HEK293 (cell line): ENCODE measurements at regions not wholly inside any gene's neighbourhood (a gene's known extent, or its start where the extent isn't known, plus 50 kb on each side); places are given as distances from the start of the nearest gene placed in this dataset.

Source experiments
- CTCF ChIA-PET: fragments of 350-600 bp; formaldehyde crosslinking; extraction: SDS; loops from one replicate; lab custom pipeline; 2021; ENCODE audit warnings: antibody characterized with exemption; lab: Yijun Ruan, JAX
- POLR2A ChIA-PET: fragments of 300-600 bp; formaldehyde crosslinking; extraction: SDS; loops from one replicate; lab custom pipeline; 2020; ENCODE audit warnings: antibody characterized with exemption, inconsistent platforms; lab: Yijun Ruan, JAX
- H3K27ac ChIP-seq: fragments of 200-500 bp; sonication (Bioruptor generic); 2 replicates; pipeline ENCODE4 v1.5.1; 2014; ENCODE audit warnings: low read depth, low read length, control low read depth, inconsistent platforms; ENCODE audit errors: extremely low read depth
- H3K36me3 ChIP-seq, 2 experiments: fragments of 200-500 bp in 1 of 2; sonication (Bioruptor generic) in 1 of 2; 1 replicate in 1 of 2; 2 replicates in 1 of 2; pipeline ENCODE4 v1.5.1; 2014 to 2017; ENCODE audit warnings: inconsistent platforms in 2 of 2, low read length in 2 of 2; ENCODE audit not compliant: control insufficient read depth in 2 of 2, insufficient read depth in 1 of 2
- H3K4me1 ChIP-seq: fragments of 200-500 bp; sonication (Bioruptor generic); 2 replicates; pipeline ENCODE4 v1.5.1; 2014; ENCODE audit warnings: mild to moderate bottlenecking, low read length, inconsistent platforms; ENCODE audit not compliant: control insufficient read depth, insufficient read depth
- H3K4me3 ChIP-seq: 2 replicates; pipeline ENCODE4 v1.5.1; 2011; ENCODE audit warnings: low read depth, mild to moderate bottlenecking, control low read depth, low read length, moderate library complexity
- H3K9me3 ChIP-seq: fragments of 200-500 bp; sonication (Bioruptor generic); 2 replicates; pipeline ENCODE4 v1.5.1; 2014; ENCODE audit warnings: low read depth, low read length, inconsistent platforms; ENCODE audit not compliant: control insufficient read depth, insufficient read depth
- BCL11B ChIP-seq: fragments of 450-650 bp; formaldehyde crosslinking; IDR thresholded peaks from 2 replicates; pipeline ENCODE4 v1.5.1; 2016; ENCODE audit warnings: low read depth, missing biosample characterization, missing genetic modification characterization
- GLIS1 ChIP-seq: fragments of 450-650 bp; formaldehyde crosslinking; IDR thresholded peaks from 2 replicates; pipeline ENCODE4 v1.5.1; 2016; ENCODE audit warnings: missing biosample characterization, missing genetic modification characterization
- SALL2 ChIP-seq: fragments of 450-650 bp; formaldehyde crosslinking; IDR thresholded peaks from 2 replicates; pipeline ENCODE4 v1.5.0; 2017; ENCODE audit warnings: missing biosample characterization, mild to moderate bottlenecking, missing genetic modification characterization, borderline replicate concordance
- YY1 ChIP-seq: fragments of 450-650 bp; formaldehyde crosslinking; IDR thresholded peaks from 2 replicates; pipeline ENCODE4 v1.5.1; 2018; ENCODE audit warnings: missing biosample characterization, missing genetic modification characterization
- ZBTB21 ChIP-seq: fragments of 450-650 bp; formaldehyde crosslinking; IDR thresholded peaks from 2 replicates; pipeline ENCODE4 v1.5.1; 2017; ENCODE audit warnings: missing biosample characterization, missing genetic modification characterization
- ZNF121 ChIP-seq: fragments of 450-650 bp; formaldehyde crosslinking; IDR thresholded peaks from 2 replicates; pipeline ENCODE4 v1.5.1; 2016; ENCODE audit warnings: missing biosample characterization, missing genetic modification characterization
- ZNF140 ChIP-seq: fragments of 450-650 bp; formaldehyde crosslinking; IDR thresholded peaks from 2 replicates; pipeline ENCODE4 v1.5.1; 2016; ENCODE audit warnings: missing biosample characterization, missing genetic modification characterization
- ZNF146 ChIP-seq: fragments of 450-650 bp; formaldehyde crosslinking; IDR thresholded peaks from 2 replicates; pipeline ENCODE4 v1.5.1; 2016; ENCODE audit warnings: missing biosample characterization, missing genetic modification characterization
- ZNF24 ChIP-seq: fragments of 450-650 bp; formaldehyde crosslinking; IDR thresholded peaks from 2 replicates; pipeline ENCODE4 v1.5.1; 2016; ENCODE audit warnings: missing biosample characterization, missing genetic modification characterization
- ZNF335 ChIP-seq: fragments of 450-650 bp; formaldehyde crosslinking; conservative IDR thresholded peaks from 2 replicates; pipeline ENCODE4 v1.5.1; 2016; ENCODE audit warnings: missing biosample characterization, missing genetic modification characterization
- ZNF350 ChIP-seq: fragments of 450-650 bp; formaldehyde crosslinking; IDR thresholded peaks from 2 replicates; pipeline ENCODE4 v1.5.0; 2017; ENCODE audit warnings: missing biosample characterization, mild to moderate bottlenecking, missing genetic modification characterization
- ZNF37A ChIP-seq: fragments of 450-650 bp; IDR thresholded peaks from 2 replicates; pipeline ENCODE4 v1.5.1; 2018; ENCODE audit warnings: missing biosample characterization, missing genetic modification characterization
- ZNF433 ChIP-seq: fragments of 450-650 bp; formaldehyde crosslinking; IDR thresholded peaks from 2 replicates; pipeline ENCODE4 v1.5.1; 2016; ENCODE audit warnings: missing biosample characterization, missing genetic modification characterization, low read depth
- ZNF596 ChIP-seq: fragments of 450-650 bp; IDR thresholded peaks from 2 replicates; pipeline ENCODE4 v1.5.0; 2018; ENCODE audit warnings: missing biosample characterization, mild to moderate bottlenecking, missing genetic modification characterization, moderate library complexity
- ZNF623 ChIP-seq: fragments of 450-650 bp; formaldehyde crosslinking; IDR thresholded peaks from 2 replicates; pipeline ENCODE4 v1.5.1; 2016; ENCODE audit warnings: missing biosample characterization, missing genetic modification characterization
- ZNF785 ChIP-seq: fragments of 450-650 bp; formaldehyde crosslinking; IDR thresholded peaks from 2 replicates; pipeline ENCODE4 v1.5.1; 2016; ENCODE audit warnings: missing biosample characterization, missing genetic modification characterization
- ZNF830 ChIP-seq: fragments of 450-650 bp; IDR thresholded peaks from 2 replicates; pipeline ENCODE4 v1.5.0; 2018; ENCODE audit warnings: missing biosample characterization, missing genetic modification characterization, low read depth, mild to moderate bottlenecking, moderate library complexity
- ZSCAN23 ChIP-seq: fragments of 450-650 bp; formaldehyde crosslinking; IDR thresholded peaks from 2 replicates; pipeline ENCODE4 v1.5.1; 2016; ENCODE audit warnings: missing biosample characterization, missing genetic modification characterization
- ZXDB ChIP-seq: fragments of 450-650 bp; formaldehyde crosslinking; IDR thresholded peaks from 2 replicates; pipeline ENCODE4 v1.5.1; 2016; ENCODE audit warnings: missing biosample characterization, missing genetic modification characterization
- TF ChIP-seq, protein P1 (sequence below): fragments of 450-650 bp; formaldehyde crosslinking; IDR thresholded peaks from 2 replicates; pipeline ENCODE4 v1.5.1; 2016; ENCODE audit warnings: missing biosample characterization, missing genetic modification characterization
- TF ChIP-seq, protein P2 (sequence below): fragments of 450-650 bp; formaldehyde crosslinking; conservative IDR thresholded peaks from 2 replicates; pipeline ENCODE4 v1.5.1; 2016; ENCODE audit warnings: low read depth, missing biosample characterization, missing genetic modification characterization

DNA sequence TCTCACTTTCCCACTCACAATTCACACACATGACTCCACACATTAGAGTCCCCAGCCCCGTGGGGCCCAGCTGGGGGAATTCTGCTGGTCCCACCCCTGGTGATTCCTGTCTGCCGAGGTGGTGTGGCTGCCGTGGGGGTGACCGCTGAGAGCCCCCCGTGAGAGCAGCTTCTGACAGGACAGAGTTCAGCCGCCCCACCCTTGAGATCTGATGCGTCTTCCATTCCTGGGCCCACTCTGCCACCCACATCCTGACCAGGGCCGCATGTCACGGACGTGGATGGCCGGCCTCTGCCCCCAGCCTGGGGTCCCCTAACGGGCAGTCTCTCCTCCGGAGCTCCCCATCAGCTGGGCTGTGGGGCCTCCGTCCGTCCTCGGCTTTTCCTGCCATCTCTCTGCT lies 240.1 kb upstream of the PITRM1 start (continued):
- no peak for TF ChIP-seq ZNF24

DNA sequence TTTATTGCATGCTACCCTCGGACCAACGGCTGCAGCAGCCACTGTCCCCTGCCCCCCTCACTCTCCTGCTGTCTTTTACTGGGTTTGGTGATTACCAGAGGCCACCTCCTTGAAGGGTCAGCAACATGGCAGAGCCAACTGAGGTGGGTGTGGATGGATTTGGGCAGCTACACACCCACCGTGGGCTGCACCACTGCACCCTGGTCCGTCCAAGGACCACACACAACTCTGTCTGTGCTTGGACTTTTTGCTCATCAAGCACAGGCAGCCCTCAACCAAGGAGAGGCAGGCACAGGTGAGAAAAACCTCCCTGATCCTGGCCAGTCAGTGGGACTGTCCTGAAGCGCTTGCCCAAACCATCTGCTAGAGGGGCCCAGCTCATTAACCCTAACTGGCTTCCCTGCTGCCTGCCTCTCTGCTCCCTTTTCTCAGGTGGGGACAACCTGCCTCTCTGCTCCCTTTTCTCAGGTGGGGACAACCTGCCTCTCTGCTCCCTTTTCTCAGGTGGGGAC lies 239.5 kb upstream of the PITRM1 start:
- Histone ChIP-seq H3K36me3 (no peaks in the 10 kb centered on the region), H3K27ac (no peak overlapping the region), H3K9me3 (no peaks in the 10 kb centered on the region), H3K4me1 (no peaks in the 10 kb centered on the region), H3K4me3 (no peak overlapping the region)
- no peak for TF ChIP-seq ZNF830 (tag by site-specific recombination)
- TF ChIP-seq BCL11B (tag by site-specific recombination), result no peak
- no peak for TF ChIP-seq ZNF433 (tag by site-specific recombination)
- no peak for TF ChIP-seq ZNF623 (tag by site-specific recombination)
- no peak for TF ChIP-seq ZNF596 (tag by site-specific recombination)
- TF ChIP-seq ZNF140 (tag by site-specific recombination), result no peak
- TF ChIP-seq SALL2 (tag by site-specific recombination), result no peak
- ChIA-PET CTCF (interaction anchor here (0.6 kb wide), 1 partner anchor 208 kb away, joined by 5 read pairs; no protein-coding TSS in a partner anchor), POLR2A (no interaction called here)

DNA sequence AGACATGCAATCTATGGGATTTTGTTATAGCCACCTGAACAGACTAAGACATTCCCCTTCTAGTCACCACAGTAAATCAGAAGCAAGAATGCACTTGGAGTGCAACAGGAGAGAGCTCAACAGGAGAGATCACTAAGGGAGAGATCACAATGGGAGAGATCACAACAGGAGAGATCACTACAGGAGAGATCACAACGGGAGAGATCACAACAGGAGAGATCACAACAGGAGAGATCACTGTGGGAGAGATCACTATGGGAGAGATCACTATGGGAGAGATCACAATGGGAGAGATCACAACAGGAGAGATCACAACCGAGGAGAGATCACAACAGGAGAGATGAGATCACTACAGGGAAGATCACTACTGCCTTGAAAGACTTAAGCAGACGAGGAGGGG lies 238.5 kb upstream of the PITRM1 start:
- TF ChIP-seq YY1 (no peak), ZNF785 (no peak), ZNF37A (tag by site-specific recombination) (no peak), ZNF146 (tag by site-specific recombination) (no peak), ZSCAN23 (tag by site-specific recombination) (no peak)
- ChIA-PET CTCF (no interaction called here), POLR2A (no interaction called here)
- Histone ChIP-seq H3K36me3 (no peaks in the 10 kb centered on the region), H3K27ac (no peak overlapping the region), H3K4me3 (no peak overlapping the region), H3K4me1 (no peaks in the 10 kb centered on the region), H3K9me3 (no peaks in the 10 kb centered on the region)

DNA sequence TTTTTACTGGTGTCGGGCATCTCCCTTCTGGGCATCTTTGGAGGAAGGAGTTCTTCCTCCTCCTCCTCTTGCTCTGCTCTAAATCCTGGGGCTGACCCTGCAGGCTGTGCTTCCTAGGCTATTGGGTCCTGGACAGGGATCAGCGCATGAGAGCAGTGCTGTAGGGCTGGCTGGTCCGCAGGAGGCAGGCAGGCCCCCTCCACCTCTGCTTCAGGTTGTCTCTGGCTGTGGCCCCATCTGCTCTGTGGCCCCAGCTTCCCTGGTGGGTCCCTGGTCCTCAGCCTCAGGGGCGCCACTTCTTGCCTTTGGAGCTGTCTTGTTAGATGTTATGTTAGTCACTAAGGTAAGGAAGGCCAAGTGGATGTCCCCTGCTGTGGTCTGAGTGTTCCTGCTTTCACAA lies 237.3 kb upstream of the PITRM1 start:
- H3K4me1 ChIP-seq, result no peaks in the 10 kb centered on the region
- POLR2A ChIA-PET, result no interaction called here
- no peak overlapping the region for H3K27ac ChIP-seq
- CTCF ChIA-PET, result no interaction called here
- TF ChIP-seq, protein P1, sequence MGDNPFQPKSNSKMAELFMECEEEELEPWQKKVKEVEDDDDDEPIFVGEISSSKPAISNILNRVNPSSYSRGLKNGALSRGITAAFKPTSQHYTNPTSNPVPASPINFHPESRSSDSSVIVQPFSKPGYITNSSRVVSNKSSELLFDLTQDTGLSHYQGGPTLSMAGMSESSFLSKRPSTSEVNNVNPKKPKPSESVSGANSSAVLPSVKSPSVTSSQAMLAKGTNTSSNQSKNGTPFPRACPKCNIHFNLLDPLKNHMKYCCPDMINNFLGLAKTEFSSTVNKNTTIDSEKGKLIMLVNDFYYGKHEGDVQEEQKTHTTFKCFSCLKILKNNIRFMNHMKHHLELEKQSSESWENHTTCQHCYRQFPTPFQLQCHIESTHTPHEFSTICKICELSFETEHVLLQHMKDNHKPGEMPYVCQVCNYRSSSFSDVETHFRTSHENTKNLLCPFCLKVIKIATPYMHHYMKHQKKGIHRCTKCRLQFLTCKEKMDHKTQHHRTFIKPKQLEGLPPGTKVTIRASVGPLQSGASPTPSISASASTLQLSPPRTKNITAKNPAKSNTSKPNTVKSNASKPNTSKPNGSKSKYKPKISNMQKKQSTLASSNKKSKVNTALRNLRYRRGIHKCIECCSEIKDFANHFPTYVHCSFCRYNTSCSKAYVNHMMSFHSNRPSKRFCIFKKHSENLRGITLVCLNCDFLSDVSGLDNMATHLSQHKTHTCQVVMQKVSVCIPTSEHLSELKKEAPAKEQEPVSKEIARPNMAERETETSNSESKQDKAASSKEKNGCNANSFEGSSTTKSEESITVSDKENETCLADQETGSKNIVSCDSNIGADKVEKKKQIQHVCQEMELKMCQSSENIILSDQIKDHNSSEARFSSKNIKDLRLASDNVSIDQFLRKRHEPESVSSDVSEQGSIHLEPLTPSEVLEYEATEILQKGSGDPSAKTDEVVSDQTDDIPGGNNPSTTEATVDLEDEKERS (tag by site-specific recombination), result no peak
- TF ChIP-seq, protein P2, sequence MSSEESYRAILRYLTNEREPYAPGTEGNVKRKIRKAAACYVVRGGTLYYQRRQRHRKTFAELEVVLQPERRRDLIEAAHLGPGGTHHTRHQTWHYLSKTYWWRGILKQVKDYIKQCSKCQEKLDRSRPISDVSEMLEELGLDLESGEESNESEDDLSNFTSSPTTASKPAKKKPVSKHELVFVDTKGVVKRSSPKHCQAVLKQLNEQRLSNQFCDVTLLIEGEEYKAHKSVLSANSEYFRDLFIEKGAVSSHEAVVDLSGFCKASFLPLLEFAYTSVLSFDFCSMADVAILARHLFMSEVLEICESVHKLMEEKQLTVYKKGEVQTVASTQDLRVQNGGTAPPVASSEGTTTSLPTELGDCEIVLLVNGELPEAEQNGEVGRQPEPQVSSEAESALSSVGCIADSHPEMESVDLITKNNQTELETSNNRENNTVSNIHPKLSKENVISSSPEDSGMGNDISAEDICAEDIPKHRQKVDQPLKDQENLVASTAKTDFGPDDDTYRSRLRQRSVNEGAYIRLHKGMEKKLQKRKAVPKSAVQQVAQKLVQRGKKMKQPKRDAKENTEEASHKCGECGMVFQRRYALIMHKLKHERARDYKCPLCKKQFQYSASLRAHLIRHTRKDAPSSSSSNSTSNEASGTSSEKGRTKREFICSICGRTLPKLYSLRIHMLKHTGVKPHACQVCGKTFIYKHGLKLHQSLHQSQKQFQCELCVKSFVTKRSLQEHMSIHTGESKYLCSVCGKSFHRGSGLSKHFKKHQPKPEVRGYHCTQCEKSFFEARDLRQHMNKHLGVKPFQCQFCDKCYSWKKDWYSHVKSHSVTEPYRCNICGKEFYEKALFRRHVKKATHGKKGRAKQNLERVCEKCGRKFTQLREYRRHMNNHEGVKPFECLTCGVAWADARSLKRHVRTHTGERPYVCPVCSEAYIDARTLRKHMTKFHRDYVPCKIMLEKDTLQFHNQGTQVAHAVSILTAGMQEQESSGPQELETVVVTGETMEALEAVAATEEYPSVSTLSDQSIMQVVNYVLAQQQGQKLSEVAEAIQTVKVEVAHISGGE, result no peak
- TF ChIP-seq ZNF335 (tag by site-specific recombination) (no peak), ZNF121 (tag by site-specific recombination) (no peak), ZSCAN23 (tag by site-specific recombination) (no peak), ZBTB21 (tag by site-specific recombination) (no peak), ZNF433 (tag by site-specific recombination) (no peak), ZXDB (tag by site-specific recombination) (no peak), GLIS1 (tag by site-specific recombination) (no peak), ZNF350 (tag by site-specific recombination) (no peak)
- TF ChIP-seq, all 188 proteins: peak for 0
- no peak overlapping the region for H3K4me3 ChIP-seq
- no peaks in the 10 kb centered on the region for H3K36me3 ChIP-seq
- H3K9me3 ChIP-seq, result no peaks in the 10 kb centered on the region
